Daoy (cell line): ENCODE measurements at regions not wholly inside any gene's neighbourhood (a gene's known extent, or its start where the extent isn't known, plus 50 kb on each side); places are given as distances from the start of the nearest gene placed in this dataset.

Experiments
- DNase-seq: peaks from one replicate; pipeline ENCODE4 v3.0.0-alpha.2; 2015; ENCODE audit warnings: low read depth

- no peak for DNase-seq
These were observed 53.1 kb upstream of the CCL1 start for GRCh38 chr17:34416116-34416515.

GRCh38 chr17:34414339-34414738 lies 51.3 kb upstream of the CCL1 start:
- no peak for DNase-seq

GRCh38 chr17:34413443-34414119 lies 50.5 kb upstream of the CCL1 start:
- DNase-seq = no peak

- DNase-seq = no peak
These were observed 50.0 kb upstream of the CCL1 start for GRCh38 chr17:34412965-34413441.
